ENCODE measurements at regions not wholly inside any gene's neighbourhood (a gene's known extent, or its start where the extent isn't known, plus 50 kb on each side); places are given as distances from the start of the nearest gene placed in this dataset.

DNA sequence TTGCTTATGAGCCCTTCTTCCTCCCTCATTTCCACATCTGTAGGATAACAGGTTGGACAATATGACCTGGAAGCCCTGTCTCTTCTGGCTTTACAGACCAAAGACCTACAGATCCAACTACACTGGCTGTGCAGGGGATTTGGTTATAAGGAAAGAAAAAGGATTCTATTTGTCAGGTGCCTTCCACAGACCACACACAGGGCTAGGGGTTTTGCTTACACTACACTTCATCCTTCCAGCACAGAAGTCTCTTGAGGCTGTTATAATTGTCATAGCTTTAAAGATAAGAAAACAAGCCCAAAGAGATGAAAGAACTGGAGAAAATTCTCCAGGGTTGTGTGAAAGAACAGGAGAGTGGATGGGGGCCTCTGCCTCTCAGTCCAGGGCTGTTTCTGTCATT lies 302.6 kb downstream of the MYCN start:
- Histone ChIP-seq H3K27me3 (ENCODE audit: control insufficient read depth, insufficient read depth, low read length) (peaks cover 29% of the 10 kb centered on the region), H3K4me3 (ENCODE audit: low read depth, low read length) (no peak overlapping the region), H3K36me3 (ENCODE audit: control insufficient read depth, insufficient read depth, low read length) (no peaks in the 10 kb centered on the region)
- TF ChIP-seq CTCF (IDR thresholded peaks at IDR 0.05; ENCODE audit: insufficient read depth, low read length, severe bottlenecking): no peak
- no peak for FAIRE-seq
- DNase-seq (ENCODE audit: low read depth): no peak

- no peak for FAIRE-seq
These were observed 301.1 kb downstream of the MYCN start for GRCh38 chr2:16241166-16242160.

DNA sequence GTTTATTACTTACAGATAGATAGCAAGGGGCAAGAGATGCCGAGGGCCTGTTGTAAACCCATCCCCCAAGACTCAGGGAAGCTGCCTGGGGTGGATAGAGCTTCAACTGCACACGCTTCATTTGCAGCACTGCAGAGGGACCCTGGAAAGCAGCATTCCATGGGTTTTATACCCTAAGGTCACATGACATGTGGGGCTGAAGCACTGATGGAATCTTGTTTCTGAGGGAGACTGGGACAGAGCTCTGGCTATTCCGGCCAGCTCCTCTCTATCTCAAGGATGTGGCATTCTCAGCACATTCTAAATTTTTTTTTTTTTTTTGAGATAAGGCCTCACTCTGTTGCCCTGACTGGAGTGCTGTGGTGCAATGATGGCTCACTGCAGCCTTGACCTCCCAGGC lies 300.1 kb downstream of the MYCN start:
- FAIRE-seq (no peak), DNase-seq (ENCODE audit: low read depth) (no peak)
- no peak for TF ChIP-seq CTCF (IDR thresholded peaks at IDR 0.05; ENCODE audit: insufficient read depth, low read length, severe bottlenecking)
- no peaks in the 10 kb centered on the region for H3K36me3 ChIP-seq (ENCODE audit: control insufficient read depth, insufficient read depth, low read length)
- H3K4me3 ChIP-seq (ENCODE audit: low read depth, low read length): no peak overlapping the region
- peaks cover 21% of the 10 kb centered on the region for H3K27me3 ChIP-seq (ENCODE audit: control insufficient read depth, insufficient read depth, low read length)

More at GRCh38 chr2:16241166-16242160, 301.1 kb downstream of the MYCN start:
- TF ChIP-seq CTCF (IDR thresholded peaks at IDR 0.05; ENCODE audit: insufficient read depth, low read length, severe bottlenecking): no peak
- DNase-seq (ENCODE audit: low read depth): no peak
- Histone ChIP-seq H3K36me3 (ENCODE audit: control insufficient read depth, insufficient read depth, low read length) (no peaks in the 10 kb centered on the region), H3K4me3 (ENCODE audit: low read depth, low read length) (no peak overlapping the region), H3K27me3 (ENCODE audit: control insufficient read depth, insufficient read depth, low read length) (peaks cover 29% of the 10 kb centered on the region)

- FAIRE-seq (no peak), DNase-seq (ENCODE audit: low read depth) (no peak)
- Histone ChIP-seq H3K27me3 (ENCODE audit: control insufficient read depth, insufficient read depth, low read length) (peaks cover 14% of the 10 kb centered on the region), H3K4me3 (ENCODE audit: low read depth, low read length) (no peak overlapping the region), H3K36me3 (ENCODE audit: control insufficient read depth, insufficient read depth, low read length) (no peaks in the 10 kb centered on the region)
- TF ChIP-seq CTCF (IDR thresholded peaks at IDR 0.05; ENCODE audit: insufficient read depth, low read length, severe bottlenecking): no peak
These were observed 299.0 kb downstream of the MYCN start for GRCh38 chr2:16239296-16239850.

DNA sequence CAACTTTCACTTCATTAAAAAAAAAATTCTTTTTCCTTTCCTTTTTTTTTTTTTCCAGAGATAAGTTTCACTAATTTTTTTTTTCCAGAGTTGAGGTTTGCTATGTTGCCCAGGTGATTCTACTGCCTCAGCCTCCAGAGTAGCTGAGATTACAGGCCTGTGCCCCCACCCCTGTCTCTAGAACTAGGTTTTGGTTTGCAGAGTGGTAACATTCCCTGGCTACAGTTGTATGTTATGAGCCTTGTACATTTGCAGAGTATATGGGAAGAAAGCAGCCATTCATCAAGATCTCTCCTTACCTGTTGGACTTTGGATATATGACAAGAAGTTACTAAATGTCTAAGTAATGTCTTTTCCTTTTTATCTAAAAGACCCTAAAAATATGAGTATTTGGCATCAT lies 298.4 kb downstream of the MYCN start:
- no peak for TF ChIP-seq CTCF (IDR thresholded peaks at IDR 0.05; ENCODE audit: insufficient read depth, low read length, severe bottlenecking)
- no peak for DNase-seq (ENCODE audit: low read depth)
- Histone ChIP-seq H3K27me3 (ENCODE audit: control insufficient read depth, insufficient read depth, low read length) (peaks cover 14% of the 10 kb centered on the region), H3K36me3 (ENCODE audit: control insufficient read depth, insufficient read depth, low read length) (no peaks in the 10 kb centered on the region), H3K4me3 (ENCODE audit: low read depth, low read length) (no peak overlapping the region)
- no peak for FAIRE-seq
